ENCODE measurements at regions not wholly inside any gene's neighbourhood (a gene's known extent, or its start where the extent isn't known, plus 50 kb on each side); places are given as distances from the start of the nearest gene placed in this dataset.

DNA sequence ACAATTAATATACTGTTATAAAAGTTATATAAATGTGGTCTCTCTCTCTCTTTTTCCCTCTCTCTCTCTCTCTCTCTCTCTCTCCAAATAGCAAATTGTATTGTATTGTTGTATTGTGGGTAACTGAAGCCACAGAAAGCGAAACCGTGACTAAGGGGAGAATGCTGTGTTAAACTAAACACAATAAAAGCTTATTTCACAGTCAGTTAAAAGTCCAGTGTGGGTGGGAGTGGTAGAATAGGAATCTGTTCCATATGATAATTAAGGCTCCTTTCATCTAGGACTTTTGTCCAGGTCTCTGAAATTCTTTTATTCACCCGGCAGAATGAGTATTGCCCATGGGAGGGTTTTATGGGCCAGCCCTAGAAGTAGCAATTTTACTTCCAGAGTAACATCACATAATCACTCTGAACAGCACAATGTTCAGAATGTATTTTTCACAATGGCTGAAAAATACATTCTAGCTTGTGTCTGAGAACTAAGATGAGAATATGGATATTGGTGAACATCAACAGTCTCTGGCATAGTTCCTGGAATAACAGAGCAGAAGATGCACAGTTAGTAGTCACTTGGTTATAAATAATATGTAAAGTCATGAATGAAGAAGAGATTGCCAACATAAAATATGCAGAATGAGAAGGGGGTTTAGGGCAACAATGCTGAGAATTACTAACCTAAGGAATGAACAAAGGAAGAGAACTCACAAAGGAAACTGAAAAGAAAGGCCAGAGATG lies 399.1 kb downstream of the PLCL1 start (continued):
- TF ChIP-seq USF2 (IDR thresholded peaks at IDR 0.05; ENCODE audit: borderline replicate concordance, low read depth, low read length), result no peak

Small RNA genes lying in the stretch of these regions (small RNA-seq; reads per million reads assigned to genes)
- 0 reads per million in 7 experiments for gene RNU7-147P
